GM12891 (cell line): ENCODE measurements at regions not wholly inside any gene's neighbourhood (a gene's known extent, or its start where the extent isn't known, plus 50 kb on each side); places are given as distances from the start of the nearest gene placed in this dataset.
A peak's percentile ranks its signal among the peaks of the same experiment; 100 is the strongest.
"Not testable (repeated sequence)": the region's sequence is repeated elsewhere in the genome, so short reads cannot be mapped to it uniquely, and the experiment has no call there.

Experiments used
- DNase-seq: peaks from one replicate; pipeline ENCODE4 v3.0.0; 2011; ENCODE audit warnings: low spot score; ENCODE audit not compliant: insufficient read length
- FAIRE-seq: peaks from 2 replicates; lab custom pipeline; 2011; peaks lifted over from hg19 to GRCh38; lab: Jason Lieb, UNC
- PAX5 ChIP-seq: IDR thresholded peaks from 2 replicates; pipeline ENCODE4 v1.6.1; 2011; ENCODE audit warnings: low read length, moderate library complexity, mild to moderate bottlenecking; ENCODE audit not compliant: insufficient read depth, severe bottlenecking
- POLR2A ChIP-seq: IDR thresholded peaks from 2 replicates; pipeline ENCODE4 v1.6.1; 2011; ENCODE audit warnings: low read depth, low read length, control low read depth
- POLR2AphosphoS5 ChIP-seq: IDR thresholded peaks from 2 replicates; pipeline ENCODE4 v1.6.1; 2011; ENCODE audit warnings: low read depth, low read length, control low read depth
- POU2F2 ChIP-seq: IDR thresholded peaks from 2 replicates; pipeline ENCODE4 v1.6.1; 2011; ENCODE audit warnings: low read depth, mild to moderate bottlenecking, control low read depth, low read length, moderate library complexity
- SPI1 ChIP-seq: IDR thresholded peaks from 2 replicates; pipeline ENCODE4 v1.6.1; 2011; ENCODE audit warnings: low read depth, low read length, control low read depth
- TAF1 ChIP-seq: IDR thresholded peaks from 2 replicates; pipeline ENCODE4 v1.6.1; 2011; ENCODE audit warnings: low read depth, low read length, control low read depth

GRCh38 chr7:125084196-125084595 lies 154.6 kb upstream of the POT1 start:
- TF ChIP-seq TAF1 (no peak), PAX5 (no peak), SPI1 (no peak), POU2F2 (no peak), POLR2A (no peak), POLR2AphosphoS5 (no peak)
- FAIRE-seq (no peak), DNase-seq (no peak)

DNA sequence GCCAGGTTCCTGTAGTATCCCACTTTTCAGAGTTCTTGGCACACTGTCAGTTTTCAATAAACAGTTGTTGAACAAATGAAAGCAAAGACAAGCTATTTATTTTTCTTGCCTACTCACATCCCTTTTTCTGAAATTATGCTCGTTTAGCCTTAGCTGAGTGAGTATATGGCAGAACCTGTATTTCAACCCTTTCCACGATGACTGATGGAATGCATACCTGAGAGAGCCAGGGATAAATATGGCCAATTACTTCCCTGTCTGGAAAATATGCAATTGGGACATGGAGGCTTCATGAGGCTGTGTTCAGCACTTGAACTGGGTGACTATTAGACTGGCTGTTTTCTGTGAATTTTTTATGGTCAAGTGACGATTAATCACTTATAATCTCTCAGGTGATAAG lies 144.5 kb upstream of the POT1 start:
- DNase-seq, result no peak
- FAIRE-seq, result no peak
- TF ChIP-seq PAX5 (no peak), SPI1 (no peak), POU2F2 (no peak), POLR2AphosphoS5 (no peak)

DNA sequence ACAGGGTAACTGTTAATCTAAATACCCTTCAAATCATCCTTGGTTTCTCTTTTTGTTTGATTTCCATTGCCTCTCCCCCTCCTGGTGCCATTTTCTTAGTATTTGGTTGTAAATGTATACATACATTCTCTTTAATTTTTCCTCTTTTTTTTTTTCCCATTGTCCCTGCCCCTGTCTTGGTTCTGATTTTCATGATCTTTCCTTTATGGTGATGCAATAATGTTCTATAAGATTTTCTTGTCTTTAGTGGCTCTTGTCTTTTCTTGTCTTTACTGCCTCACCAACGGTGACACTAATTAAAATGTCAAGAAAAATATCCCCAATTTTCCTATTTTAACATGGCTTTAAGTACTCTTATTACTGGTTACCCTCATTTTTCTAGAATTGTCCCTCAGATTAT lies 135.9 kb upstream of the POT1 start:
- FAIRE-seq (no peak), DNase-seq (no peak)
- TF ChIP-seq TAF1 (no peak), POLR2A (no peak), SPI1 (no peak), POU2F2 (no peak), POLR2AphosphoS5 (no peak), PAX5 (no peak)

- DNase-seq (no peak), FAIRE-seq (no peak)
- no peak for TF ChIP-seq POLR2A
- TF ChIP-seq POU2F2, result no peak
- no peak for TF ChIP-seq SPI1
- TF ChIP-seq TAF1, result no peak
- no peak for TF ChIP-seq POLR2AphosphoS5
- no peak for TF ChIP-seq PAX5
These were observed 135.4 kb upstream of the POT1 start for GRCh38 chr7:125065001-125065400.

- FAIRE-seq (no peak), DNase-seq (no peak)
- peak; percentile 88 for TF ChIP-seq SPI1
- no peak for TF ChIP-seq POLR2AphosphoS5
- TF ChIP-seq TAF1, result no peak
- no peak for TF ChIP-seq POLR2A
- TF ChIP-seq POU2F2, result no peak
- peak; percentile 68 for TF ChIP-seq PAX5
These were observed 132.3 kb upstream of the POT1 start for GRCh38 chr7:125061776-125062397.

GRCh38 chr7:125061083-125061745 lies 131.6 kb upstream of the POT1 start:
- not testable (repeated sequence) for DNase-seq, FAIRE-seq

DNA sequence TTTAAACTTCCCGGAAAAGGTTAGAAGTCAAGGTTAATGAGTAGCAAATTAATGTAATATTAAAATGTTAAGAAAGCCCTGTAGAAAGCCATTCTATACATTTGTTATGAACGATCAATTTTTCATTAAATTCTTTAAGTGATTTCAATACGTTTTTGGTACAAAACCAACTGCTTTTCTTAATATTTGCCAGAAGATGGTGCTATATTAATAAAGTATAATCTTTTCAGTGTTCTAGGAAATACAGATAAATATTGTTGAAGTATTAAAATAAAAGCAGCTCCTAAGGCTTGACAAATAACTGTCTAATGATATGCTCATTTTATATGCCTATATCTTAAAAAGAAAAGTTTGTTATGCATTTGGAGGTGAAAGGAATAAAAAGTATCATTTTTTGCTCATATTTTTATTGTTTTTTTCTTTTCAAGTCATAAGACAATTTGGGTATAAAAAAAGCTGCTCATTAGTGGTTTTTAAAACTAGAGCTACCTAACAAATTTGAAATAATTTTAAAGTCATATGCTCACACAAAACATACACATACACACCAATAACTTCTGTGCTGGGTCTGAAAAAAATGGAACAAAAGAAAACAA lies 130.3 kb upstream of the POT1 start:
- DNase-seq, result no peak
- TF ChIP-seq POLR2AphosphoS5, result no peak
- no peak for TF ChIP-seq POLR2A
- TF ChIP-seq POU2F2, result no peak
- TF ChIP-seq PAX5, result no peak
- TF ChIP-seq SPI1, result no peak
- no peak for TF ChIP-seq TAF1
- no peak for FAIRE-seq

DNA sequence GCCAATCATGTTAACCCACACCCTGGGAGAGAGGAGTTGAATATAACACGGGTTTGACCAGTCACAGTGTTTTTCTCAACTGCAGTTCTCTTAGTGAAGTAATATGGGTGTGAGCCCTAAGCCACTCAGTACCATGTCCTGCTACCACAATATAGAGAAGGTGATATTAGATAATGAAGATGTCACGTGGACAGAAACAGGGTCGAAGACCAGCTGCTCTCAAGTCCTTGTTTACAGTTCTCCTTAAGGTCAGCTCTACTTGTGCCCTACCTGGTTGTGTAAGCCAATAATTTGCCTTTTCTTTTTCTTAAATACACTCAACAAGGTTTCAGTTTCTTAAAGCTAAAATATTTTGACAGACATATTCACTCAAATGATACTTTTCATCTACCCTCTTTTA lies 128.3 kb upstream of the POT1 start:
- FAIRE-seq (no peak), DNase-seq (no peak)
- TF ChIP-seq PAX5 (no peak), POLR2AphosphoS5 (no peak), SPI1 (no peak), POLR2A (no peak), POU2F2 (no peak), TAF1 (no peak)

GRCh38 chr7:125055376-125055775 lies 125.8 kb upstream of the POT1 start:
- FAIRE-seq (no peak), DNase-seq (no peak)
- no peak for TF ChIP-seq SPI1

GRCh38 chr7:125046767-125047166 lies 117.1 kb upstream of the POT1 start:
- TF ChIP-seq PAX5, result no peak
- TF ChIP-seq POU2F2, result no peak
- TF ChIP-seq POLR2A, result no peak
- TF ChIP-seq TAF1, result no peak
- TF ChIP-seq SPI1, result no peak
- TF ChIP-seq POLR2AphosphoS5, result no peak
- FAIRE-seq, result no peak

More at GRCh38 chr7:125046767-125047166, 117.1 kb upstream of the POT1 start:
- no peak for DNase-seq
